ENCODE measurements at regions not wholly inside any gene's neighbourhood (a gene's known extent, or its start where the extent isn't known, plus 50 kb on each side); places are given as distances from the start of the nearest gene placed in this dataset.
"Not testable (repeated sequence)": the region's sequence is repeated elsewhere in the genome, so short reads cannot be mapped to it uniquely, and the experiment has no call there.

DNA sequence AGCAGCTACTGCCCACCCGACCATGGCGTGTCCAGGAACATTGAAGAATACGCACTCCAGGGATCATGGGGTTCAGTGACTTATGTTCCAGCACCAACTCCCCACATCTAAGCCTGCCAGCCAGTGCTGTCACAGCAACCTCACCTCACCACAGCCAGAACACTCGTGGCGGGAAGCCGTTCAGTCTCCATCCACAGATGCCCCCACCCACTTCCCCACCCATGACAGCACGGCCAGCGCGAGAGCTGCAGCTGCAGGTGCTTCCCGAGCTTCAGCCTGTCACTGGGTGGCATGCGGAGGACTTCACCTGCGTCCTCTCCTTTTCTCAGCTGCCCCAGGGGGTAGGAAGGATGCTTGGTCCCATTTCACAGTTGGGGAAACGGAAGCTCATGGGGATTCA lies 50.3 kb downstream of the RBFOX3 start:
- peaks cover 3% of the 10 kb centered on the region for H3K9me3 Mint-ChIP-seq
- no peak overlapping the region for H3K4me3 Mint-ChIP-seq
- H3K27me3 Mint-ChIP-seq = peaks cover 37% of the 10 kb centered on the region
- no peak overlapping the region for H3K27ac Mint-ChIP-seq
- peaks cover 4% of the 10 kb centered on the region for H3K4me1 Mint-ChIP-seq (ENCODE audit: low read depth)
- no peaks in the 10 kb centered on the region for H3K36me3 Mint-ChIP-seq (ENCODE audit: low read depth)

DNA sequence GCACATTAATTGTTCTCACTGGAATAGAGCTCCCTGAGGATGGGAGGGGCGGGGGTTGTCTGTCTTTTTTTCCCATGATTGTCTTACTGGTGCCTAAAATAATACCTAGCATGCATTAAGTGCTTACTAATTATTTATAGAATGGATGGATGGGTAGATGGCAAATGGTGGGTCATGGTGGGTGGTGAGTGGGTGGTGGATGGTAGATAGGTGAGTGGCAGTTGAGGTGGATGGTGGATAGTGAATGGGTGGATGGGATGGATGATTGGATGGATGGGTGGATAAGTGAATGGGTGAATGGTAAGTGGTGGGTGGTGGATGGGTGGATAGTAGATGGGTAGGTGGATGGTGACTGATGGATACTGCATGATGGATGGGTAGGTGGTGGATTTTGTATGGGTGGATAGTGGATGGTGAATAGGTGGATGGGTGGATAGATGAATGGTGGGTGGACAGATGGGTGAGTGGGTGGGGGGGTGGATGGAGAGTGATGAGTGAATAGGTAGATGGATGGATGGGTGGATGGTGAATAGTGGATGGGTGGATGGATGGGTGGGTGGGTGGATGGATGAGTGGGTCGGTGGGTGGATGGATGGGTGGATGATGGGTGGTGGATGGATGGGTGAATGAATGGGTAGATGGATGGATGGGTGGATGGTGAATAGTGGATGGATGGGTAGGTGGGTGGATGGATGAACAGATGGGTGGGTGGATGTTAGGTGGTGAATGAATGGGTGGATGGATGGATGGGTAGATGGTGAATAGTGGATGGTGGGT lies 51.6 kb downstream of the RBFOX3 start:
- Mint-ChIP-seq H3K27ac (peak overlapping the region; percentile 37), H3K36me3 (ENCODE audit: low read depth) (no peaks in the 10 kb centered on the region), H3K9me3 (peaks cover 5% of the 10 kb centered on the region), H3K27me3 (peaks cover 36% of the 10 kb centered on the region), H3K4me3 (no peak overlapping the region), H3K4me1 (ENCODE audit: low read depth) (peaks cover 4% of the 10 kb centered on the region)

DNA sequence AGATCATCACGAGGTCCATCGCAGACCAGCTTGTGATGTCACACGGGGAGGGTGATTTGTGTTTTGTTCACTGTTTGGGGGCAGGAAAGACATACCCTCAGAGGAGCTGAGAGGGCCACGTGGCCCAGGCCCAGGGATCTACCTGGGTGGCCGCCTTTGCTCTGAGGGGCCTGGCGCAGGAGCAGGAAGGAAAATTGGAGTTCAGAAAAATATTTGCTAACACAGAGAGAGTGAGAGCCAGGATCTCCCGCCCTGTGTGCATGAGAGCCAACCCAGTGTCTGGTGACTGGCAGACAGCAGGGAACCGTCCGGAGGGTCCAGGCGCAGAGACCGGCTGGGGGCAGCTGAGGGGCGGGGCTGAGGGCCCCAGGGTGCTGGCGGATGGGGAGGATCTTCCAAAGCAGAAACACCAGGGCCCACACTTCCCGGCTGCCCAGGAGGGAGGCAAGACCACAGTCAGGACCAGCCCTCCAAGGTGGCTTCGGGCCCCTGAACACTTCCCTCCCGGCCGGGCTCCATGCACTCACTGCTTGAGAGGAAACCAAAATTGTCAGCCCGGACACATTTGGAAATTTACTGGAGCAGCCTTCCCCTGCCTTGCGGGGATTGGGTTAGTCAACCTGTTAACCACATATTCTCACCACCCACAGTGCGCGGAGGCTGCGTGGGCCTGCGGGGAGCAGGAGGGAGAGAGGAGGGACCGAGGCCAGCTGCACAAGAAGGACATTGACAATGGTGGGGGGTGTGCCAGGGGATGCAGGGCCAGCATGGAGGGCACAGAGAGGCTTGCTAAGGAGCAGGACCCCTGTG lies 52.6 kb downstream of the RBFOX3 start:
- Mint-ChIP-seq H3K9me3 (peaks cover 8% of the 10 kb centered on the region), H3K27ac (no peak overlapping the region), H3K36me3 (ENCODE audit: low read depth) (no peaks in the 10 kb centered on the region), H3K4me1 (ENCODE audit: low read depth) (peaks cover 4% of the 10 kb centered on the region), H3K4me3 (no peak overlapping the region), H3K27me3 (peaks cover 33% of the 10 kb centered on the region)

GRCh38 chr17:79557276-79558090 lies 53.4 kb downstream of the RBFOX3 start:
- H3K9me3 Mint-ChIP-seq = peaks cover 9% of the 10 kb centered on the region

DNA sequence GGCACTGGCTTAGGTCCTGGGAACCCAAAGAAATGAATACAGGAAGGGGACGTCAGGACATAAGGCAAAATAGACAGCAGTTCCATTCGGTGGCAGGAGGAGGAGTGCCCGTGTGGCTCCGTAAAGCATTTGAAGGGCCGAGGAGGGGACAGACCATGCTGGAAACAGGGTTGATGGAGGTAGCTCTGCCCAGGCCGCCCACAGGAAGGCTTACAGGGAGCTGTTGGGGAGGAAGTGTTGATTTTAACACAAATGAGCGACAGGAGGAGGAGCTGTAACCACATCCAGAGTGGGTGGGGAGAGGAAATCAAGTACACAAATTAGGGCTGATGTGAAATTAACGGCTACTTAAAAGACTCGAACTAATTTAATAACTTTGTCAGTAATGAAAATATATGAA lies 54.6 kb downstream of the RBFOX3 start:
- Mint-ChIP-seq H3K4me1 (ENCODE audit: low read depth) (peaks cover 4% of the 10 kb centered on the region), H3K4me3 (no peak overlapping the region), H3K27me3 (peaks cover 20% of the 10 kb centered on the region), H3K9me3 (peaks cover 9% of the 10 kb centered on the region), H3K36me3 (ENCODE audit: low read depth) (no peaks in the 10 kb centered on the region), H3K27ac (no peak overlapping the region)

More at GRCh38 chr17:79557276-79558090, 53.4 kb downstream of the RBFOX3 start:
- Mint-ChIP-seq H3K27ac (no peak overlapping the region), H3K4me1 (ENCODE audit: low read depth) (peaks cover 4% of the 10 kb centered on the region), H3K36me3 (ENCODE audit: low read depth) (no peaks in the 10 kb centered on the region), H3K27me3 (peaks cover 26% of the 10 kb centered on the region), H3K4me3 (no peak overlapping the region)

DNA sequence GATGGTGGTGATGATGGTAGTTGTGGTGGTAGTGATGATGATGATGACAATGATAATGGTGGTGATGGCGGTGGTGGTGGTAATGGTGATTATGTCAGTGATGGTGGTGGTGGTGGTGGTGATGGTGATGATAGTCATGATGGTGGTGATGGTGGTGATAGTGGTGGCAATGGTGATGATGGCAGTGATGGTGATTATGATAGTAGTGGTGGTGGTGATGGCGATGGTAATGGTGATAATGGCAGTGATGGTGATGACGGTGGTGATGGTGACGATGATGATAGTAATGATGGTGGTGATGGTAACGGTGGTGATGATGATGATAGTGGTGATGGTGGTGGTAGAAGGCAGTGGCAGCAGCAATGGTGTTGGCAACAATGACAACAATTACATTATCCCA lies 55.3 kb downstream of the RBFOX3 start:
- Mint-ChIP-seq H3K4me3 (no peak overlapping the region), H3K27ac (no peak overlapping the region), H3K9me3 (peaks cover 9% of the 10 kb centered on the region), H3K27me3 (peaks cover 20% of the 10 kb centered on the region), H3K4me1 (ENCODE audit: low read depth) (peaks cover 4% of the 10 kb centered on the region), H3K36me3 (ENCODE audit: low read depth) (no peaks in the 10 kb centered on the region)

DNA sequence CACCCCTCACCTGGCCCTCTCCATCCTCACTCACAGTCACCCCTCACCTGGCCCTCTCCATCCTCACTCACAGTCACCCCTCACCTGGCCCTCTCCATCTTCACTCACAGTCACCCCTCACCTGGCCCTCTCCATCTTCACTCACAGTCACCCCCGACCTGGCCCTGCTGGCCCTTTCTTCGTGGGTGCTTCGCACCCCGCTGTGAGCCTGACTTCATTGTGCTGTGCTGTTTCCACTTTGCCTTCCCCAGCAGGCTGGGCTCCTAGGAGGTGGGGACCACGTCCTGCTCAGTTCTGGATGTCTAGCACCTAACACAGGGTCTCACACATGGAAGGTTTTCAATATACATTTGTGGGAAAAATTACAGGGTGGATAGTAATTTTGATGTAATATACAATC lies 56.5 kb downstream of the RBFOX3 start:
- not testable (repeated sequence) for H3K27ac Mint-ChIP-seq; H3K9me3 Mint-ChIP-seq; H3K4me1 Mint-ChIP-seq (ENCODE audit: low read depth); H3K36me3 Mint-ChIP-seq (ENCODE audit: low read depth); H3K4me3 Mint-ChIP-seq
- H3K27me3 Mint-ChIP-seq = peaks cover 17% of the 10 kb centered on the region

GRCh38 chr17:79552824-79553223 lies 58.0 kb downstream of the RBFOX3 start:
- peaks cover 4% of the 10 kb centered on the region for H3K4me1 Mint-ChIP-seq (ENCODE audit: low read depth)
- no peak overlapping the region for H3K27ac Mint-ChIP-seq
- H3K27me3 Mint-ChIP-seq = peaks cover 14% of the 10 kb centered on the region
- no peak overlapping the region for H3K4me3 Mint-ChIP-seq
- no peaks in the 10 kb centered on the region for H3K36me3 Mint-ChIP-seq (ENCODE audit: low read depth)
- H3K9me3 Mint-ChIP-seq = peaks cover 9% of the 10 kb centered on the region

- Mint-ChIP-seq H3K9me3 (peaks cover 9% of the 10 kb centered on the region), H3K4me3 (no peak overlapping the region), H3K27ac (no peak overlapping the region), H3K4me1 (ENCODE audit: low read depth) (peaks cover 4% of the 10 kb centered on the region), H3K36me3 (ENCODE audit: low read depth) (no peaks in the 10 kb centered on the region), H3K27me3 (peaks cover 10% of the 10 kb centered on the region)
Measured at GRCh38 chr17:79552405-79552804, 58.4 kb downstream of the RBFOX3 start.

GRCh38 chr17:79549141-79549915 lies 61.5 kb downstream of the RBFOX3 start:
- Mint-ChIP-seq H3K36me3 (ENCODE audit: low read depth) (no peaks in the 10 kb centered on the region), H3K4me3 (no peak overlapping the region), H3K9me3 (peaks cover 3% of the 10 kb centered on the region), H3K27ac (no peak overlapping the region), H3K27me3 (no peaks in the 10 kb centered on the region), H3K4me1 (ENCODE audit: low read depth) (no peaks in the 10 kb centered on the region)

- Mint-ChIP-seq H3K27ac (no peak overlapping the region), H3K4me1 (ENCODE audit: low read depth) (no peaks in the 10 kb centered on the region), H3K36me3 (ENCODE audit: low read depth) (no peaks in the 10 kb centered on the region), H3K27me3 (no peaks in the 10 kb centered on the region), H3K9me3 (no peaks in the 10 kb centered on the region), H3K4me3 (no peak overlapping the region)
Measured at GRCh38 chr17:79548116-79548515, 62.7 kb downstream of the RBFOX3 start.

DNA sequence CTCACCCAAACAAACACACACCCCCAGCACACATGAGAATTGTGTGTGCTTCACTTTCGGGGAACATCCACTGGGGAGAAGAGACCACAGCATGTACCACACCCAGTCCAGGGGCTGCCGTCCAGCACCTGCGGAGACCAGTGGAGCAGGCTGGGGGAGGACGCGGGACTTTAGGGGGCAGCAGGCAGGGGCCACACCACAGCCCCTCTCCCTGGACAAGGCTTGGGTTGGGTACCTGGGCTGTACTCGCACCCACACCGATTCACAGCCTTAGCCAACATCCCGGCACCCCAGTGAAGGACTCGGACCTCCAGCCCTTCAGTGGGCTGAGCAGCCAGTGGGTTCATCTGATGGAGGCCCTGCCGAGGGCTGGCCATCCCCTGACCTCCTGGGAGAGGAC lies 63.3 kb downstream of the RBFOX3 start:
- no peaks in the 10 kb centered on the region for H3K4me1 Mint-ChIP-seq (ENCODE audit: low read depth)
- H3K4me3 Mint-ChIP-seq = no peak overlapping the region
- no peak overlapping the region for H3K27ac Mint-ChIP-seq
- no peaks in the 10 kb centered on the region for H3K27me3 Mint-ChIP-seq
- no peaks in the 10 kb centered on the region for H3K36me3 Mint-ChIP-seq (ENCODE audit: low read depth)
- H3K9me3 Mint-ChIP-seq = no peaks in the 10 kb centered on the region

- not testable (repeated sequence) for H3K4me1 Mint-ChIP-seq (ENCODE audit: low read depth); H3K36me3 Mint-ChIP-seq (ENCODE audit: low read depth); H3K9me3 Mint-ChIP-seq; H3K27me3 Mint-ChIP-seq; H3K4me3 Mint-ChIP-seq; H3K27ac Mint-ChIP-seq
Measured at GRCh38 chr17:79547171-79547570, 63.7 kb downstream of the RBFOX3 start.

DNA sequence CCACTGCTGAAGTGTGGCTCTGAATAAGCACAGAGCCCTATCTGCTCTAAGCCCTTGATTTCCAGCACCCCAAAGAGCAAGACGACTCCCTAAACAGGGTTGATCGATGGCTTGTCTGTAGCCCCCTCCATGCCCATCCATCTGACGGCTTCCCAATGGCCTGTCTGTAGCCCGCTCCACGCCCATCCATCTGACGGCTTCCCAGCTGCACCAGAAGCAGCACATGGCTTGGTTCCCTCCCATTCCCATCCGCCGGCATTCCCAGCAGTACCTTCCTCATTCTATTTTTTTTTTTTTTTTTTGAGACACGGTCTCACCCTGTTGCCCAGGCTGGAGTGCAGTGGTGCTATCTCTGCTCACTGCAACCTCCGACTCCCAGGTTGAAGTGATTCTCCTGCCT lies 64.5 kb downstream of the RBFOX3 start:
- Mint-ChIP-seq H3K36me3 (ENCODE audit: low read depth) (no peaks in the 10 kb centered on the region), H3K4me3 (no peak overlapping the region), H3K9me3 (no peaks in the 10 kb centered on the region), H3K27ac (no peak overlapping the region), H3K4me1 (ENCODE audit: low read depth) (no peaks in the 10 kb centered on the region), H3K27me3 (no peaks in the 10 kb centered on the region)
